Calu3 (cell line): ENCODE measurements at regions not wholly inside any gene's neighbourhood (a gene's known extent, or its start where the extent isn't known, plus 50 kb on each side); places are given as distances from the start of the nearest gene placed in this dataset.

Experiments used
- BruUV-seq: library from RNA; stranded (reverse); fragments of 400-500 nt; replicated peaks from 2 replicates; lab custom pipeline; 2021; lab: Mats Ljungman, UMichigan
- CTCF ChIA-PET: fragments of 300-600 bp; sonication (Branson Sonifier 250); formaldehyde crosslinking; loops from one replicate; lab custom pipeline; 2022; ENCODE audit warnings: antibody characterized with exemption; lab: Charles Lee
- DNase-seq: peaks from one replicate; pipeline ENCODE4 v3.0.0; 2022
- H3K27ac Mint-ChIP-seq: one replicate; pipeline ENCODE4 v1.8.0; 2022; ENCODE audit warnings: mixed read lengths; ENCODE audit not compliant: unreplicated experiment
- H3K27me3 Mint-ChIP-seq: one replicate; pipeline ENCODE4 v1.8.0; 2022; ENCODE audit warnings: mixed read lengths; ENCODE audit not compliant: unreplicated experiment
- H3K36me3 Mint-ChIP-seq: one replicate; pipeline ENCODE4 v1.8.0; 2022; ENCODE audit warnings: mild to moderate bottlenecking, moderate library complexity, mixed read lengths; ENCODE audit not compliant: insufficient read depth, unreplicated experiment
- H3K4me1 Mint-ChIP-seq: one replicate; pipeline ENCODE4 v1.8.0; 2022; ENCODE audit warnings: mild to moderate bottlenecking, low read depth, mixed read lengths; ENCODE audit not compliant: unreplicated experiment
- H3K4me3 Mint-ChIP-seq: one replicate; pipeline ENCODE4 v1.8.0; 2022; ENCODE audit warnings: mild to moderate bottlenecking, low read depth, moderate library complexity, mixed read lengths; ENCODE audit not compliant: unreplicated experiment
- H3K9me3 Mint-ChIP-seq: one replicate; pipeline ENCODE4 v1.8.0; 2022; ENCODE audit warnings: low read depth, mixed read lengths; ENCODE audit not compliant: unreplicated experiment
- CTCF ChIP-seq: fragments of 200-600 bp; IDR thresholded peaks from one replicate; pipeline ENCODE4 v1.8.0; 2022; ENCODE audit warnings: antibody characterized with exemption; ENCODE audit not compliant: unreplicated experiment
- intact Hi-C: fragments of 100-400 bp; cut with micrococcal nuclease; formaldehyde crosslinking; loops from one replicate; pipeline ENCODE4 v1.10.0; 2022; ENCODE audit not compliant: unreplicated experiment

GRCh38 chr1:188817814-188818213 is 1659.8 kb downstream of the BRINP3 start:
- no peaks in the 10 kb centered on the region for H3K27me3 Mint-ChIP-seq
- no peak for TF ChIP-seq CTCF
- no peak overlapping the region for H3K27ac Mint-ChIP-seq
- BruUV-seq: no TSS peak
- H3K4me1 Mint-ChIP-seq: no peaks in the 10 kb centered on the region
- no peak for DNase-seq
- no peaks in the 10 kb centered on the region for H3K9me3 Mint-ChIP-seq
- H3K4me3 Mint-ChIP-seq: no peak overlapping the region
- CTCF ChIA-PET: no interaction called here
- intact Hi-C loops: no loop called here
- no peaks in the 10 kb centered on the region for H3K36me3 Mint-ChIP-seq

- Mint-ChIP-seq H3K4me1 (no peaks in the 10 kb centered on the region), H3K27me3 (no peaks in the 10 kb centered on the region), H3K36me3 (no peaks in the 10 kb centered on the region), H3K27ac (no peak overlapping the region), H3K9me3 (no peaks in the 10 kb centered on the region), H3K4me3 (no peak overlapping the region)
- intact Hi-C loops: no loop called here
- TF ChIP-seq CTCF: no peak
- no peak for DNase-seq
- CTCF ChIA-PET: interaction anchor here (0.9 to 1.7 kb wide), 2 partner anchors 40 to 75 kb away, joined by 3 to 6 read pairs; no protein-coding TSS in a partner anchor
- no TSS peak for BruUV-seq
Observed at GRCh38 chr1:188822248-188822647, 1655.4 kb downstream of the BRINP3 start.

GRCh38 chr1:188825471-188825870 is 1652.2 kb downstream of the BRINP3 start:
- no peak for TF ChIP-seq CTCF
- no peaks in the 10 kb centered on the region for H3K4me1 Mint-ChIP-seq
- H3K9me3 Mint-ChIP-seq: no peaks in the 10 kb centered on the region
- H3K4me3 Mint-ChIP-seq: no peak overlapping the region
- intact Hi-C loops: no loop called here
- CTCF ChIA-PET: interaction anchor here (1.2 kb wide), 1 partner anchor 21 kb away, joined by 3 read pairs; no protein-coding TSS in a partner anchor
- no peak overlapping the region for H3K27ac Mint-ChIP-seq
- no peaks in the 10 kb centered on the region for H3K27me3 Mint-ChIP-seq
- no peak for DNase-seq
- H3K36me3 Mint-ChIP-seq: no peaks in the 10 kb centered on the region
- no TSS peak for BruUV-seq

DNA sequence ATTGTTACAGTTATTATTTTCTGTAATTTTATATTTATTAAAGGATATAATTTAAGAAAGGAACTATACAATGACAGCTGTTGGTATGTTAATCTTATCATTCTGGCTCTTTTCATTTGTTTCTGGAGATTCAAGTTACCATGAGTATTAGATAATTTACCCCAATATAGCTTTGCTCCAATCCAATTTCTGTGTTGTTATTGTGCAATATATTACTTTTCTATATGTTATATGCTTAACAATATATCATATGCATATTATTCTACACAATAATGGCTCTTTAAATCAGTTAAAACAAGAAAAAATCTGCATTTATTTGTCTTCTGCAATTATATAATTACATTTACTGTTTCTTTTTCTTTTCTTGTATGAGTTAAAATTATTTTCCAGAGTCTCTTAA is 1650.9 kb downstream of the BRINP3 start:
- intact Hi-C loops: no loop called here
- BruUV-seq: no TSS peak
- Mint-ChIP-seq H3K27me3 (no peaks in the 10 kb centered on the region), H3K36me3 (no peaks in the 10 kb centered on the region), H3K27ac (no peak overlapping the region), H3K4me1 (no peaks in the 10 kb centered on the region), H3K4me3 (no peak overlapping the region), H3K9me3 (no peaks in the 10 kb centered on the region)
- CTCF ChIA-PET: no interaction called here
- no peak for TF ChIP-seq CTCF
- DNase-seq: no peak
